ENCODE measurements at regions not wholly inside any gene's neighbourhood (a gene's known extent, or its start where the extent isn't known, plus 50 kb on each side); places are given as distances from the start of the nearest gene placed in this dataset.

GRCh38 chr3:128546646-128547045 lies 53.6 kb upstream of the GATA2 start:
- H3K9me3 ChIP-seq (ENCODE audit: low read length) = no peaks in the 10 kb centered on the region
- TF ChIP-seq MIER2 (CRISPR knock-in tag; IDR thresholded peaks at IDR 0.05) (no peak), PAX8 (CRISPR knock-in tag; IDR thresholded peaks at IDR 0.05; ENCODE audit: borderline replicate concordance) (no peak), SAP130 (CRISPR knock-in tag; IDR thresholded peaks at IDR 0.05; ENCODE audit: low read depth) (0 out of 2 replicates have a peak, but pooled peaks have one; percentile 14), SUZ12 (IDR thresholded peaks at IDR 0.05; ENCODE audit: low read depth, low read length) (no peak)
- H3K9ac ChIP-seq (ENCODE audit: insufficient read depth, low read depth, low read length) = no peak overlapping the region
- ATAC-seq (peak; percentile 68), FAIRE-seq (no peak), DNase-seq (ENCODE audit: low spot score) (peak; percentile 16)
- H3K36me3 ChIP-seq (replicated peaks in 1 of 2; ENCODE audit: control insufficient read depth in 1 of 2, insufficient read depth in 2 of 2, low read length in 2 of 2) = no peaks in the 10 kb centered on the region
- H3K79me2 ChIP-seq (ENCODE audit: insufficient read depth, low read length) = no peaks in the 10 kb centered on the region
- WGBS (ENCODE audit: low lambda C conversion rate) = 0% methylated on average over 4 of the region's 5 CpGs
- H3K4me2 ChIP-seq (ENCODE audit: low read depth, low read length) = peak overlapping the region; percentile 55
- POLR2A ChIA-PET = no interaction called here
- in situ Hi-C loops (cut with HindIII; ENCODE audit: extremely low pct_ligation_motif_present, low pct_unique_long_range_greater_than_20kb) = no loop called here
- no TSS peak for BruUV-seq (replicated peaks)
- H4K20me1 ChIP-seq (ENCODE audit: insufficient read depth, low read length) = no peaks in the 10 kb centered on the region
- H3K4me1 ChIP-seq (ENCODE audit: insufficient read depth, low read length) = peaks cover 45% of the 10 kb centered on the region
- intact Hi-C loops (cut with micrococcal nuclease; ENCODE audit: unreplicated experiment) = no loop called here
- no peak overlapping the region for H2AFZ ChIP-seq (ENCODE audit: low read length)
- no peak overlapping the region for H3K4me3 ChIP-seq (replicated peaks in 1 of 3; ENCODE audit: insufficient read depth in 1 of 3, low read depth in 2 of 3, low read length in 3 of 3)
- peaks cover 4 to 15% of the 10 kb centered on the region in 2 experiments; a peak in 2 of 5 replicates for H3K27me3 ChIP-seq (ENCODE audit: control insufficient read depth in 1 of 2, insufficient read depth in 2 of 2, low read length in 2 of 2)
- CTCF ChIA-PET (ENCODE audit: low intra/inter-chr PET ratio, low total read pairs) = no interaction called here
- no peak overlapping the region for H3K27ac ChIP-seq (ENCODE audit: extremely low read length, insufficient read depth, low read length)

- H3K27ac ChIP-seq (ENCODE audit: extremely low read length, insufficient read depth, low read length) = no peak overlapping the region
- ATAC-seq = no peak
- in situ Hi-C loops (cut with HindIII; ENCODE audit: extremely low pct_ligation_motif_present, low pct_unique_long_range_greater_than_20kb) = no loop called here
- H2AFZ ChIP-seq (ENCODE audit: low read length) = no peak overlapping the region
- H3K36me3 ChIP-seq (replicated peaks in 1 of 2; ENCODE audit: control insufficient read depth in 1 of 2, insufficient read depth in 2 of 2, low read length in 2 of 2) = no peaks in the 10 kb centered on the region
- BruUV-seq (replicated peaks) = no TSS peak
- ChIA-PET POLR2A (no interaction called here), CTCF (ENCODE audit: low intra/inter-chr PET ratio, low total read pairs) (no interaction called here)
- no peaks in the 10 kb centered on the region for H3K9me3 ChIP-seq (ENCODE audit: low read length)
- no peaks in the 10 kb centered on the region for H3K79me2 ChIP-seq (ENCODE audit: insufficient read depth, low read length)
- no peaks in the 10 kb centered on the region for H4K20me1 ChIP-seq (ENCODE audit: insufficient read depth, low read length)
- peaks cover 0 to 6% of the 10 kb centered on the region in 2 experiments; a peak in 2 of 5 replicates for H3K27me3 ChIP-seq (ENCODE audit: control insufficient read depth in 1 of 2, insufficient read depth in 2 of 2, low read length in 2 of 2)
- intact Hi-C loops (cut with micrococcal nuclease; ENCODE audit: unreplicated experiment) = no loop called here
- FAIRE-seq = no peak
- 33% methylated on average over 8 of the region's 8 CpGs for WGBS (ENCODE audit: low lambda C conversion rate)
- no peak for DNase-seq (ENCODE audit: low spot score)
- no peak overlapping the region for H3K4me3 ChIP-seq (replicated peaks in 1 of 3; ENCODE audit: insufficient read depth in 1 of 3, low read depth in 2 of 3, low read length in 3 of 3)
- no peak overlapping the region for H3K4me2 ChIP-seq (ENCODE audit: low read depth, low read length)
- H3K4me1 ChIP-seq (ENCODE audit: insufficient read depth, low read length) = peaks cover 41% of the 10 kb centered on the region
- no peak overlapping the region for H3K9ac ChIP-seq (ENCODE audit: insufficient read depth, low read depth, low read length)
- TF ChIP-seq ZNF891 (CRISPR knock-in tag; IDR thresholded peaks at IDR 0.05) (no peak), ZBTB40 (IDR thresholded peaks at IDR 0.05) (peak; percentile 69), ZBTB40 (CRISPR knock-in tag; IDR thresholded peaks at IDR 0.05) (peak; percentile 96), ZNF709 (CRISPR knock-in tag; IDR thresholded peaks at IDR 0.05) (no peak)
These were observed 52.2 kb upstream of the GATA2 start for GRCh38 chr3:128545120-128545752.
